ENCODE measurements at regions not wholly inside any gene's neighbourhood (a gene's known extent, or its start where the extent isn't known, plus 50 kb on each side); places are given as distances from the start of the nearest gene placed in this dataset.

DNA sequence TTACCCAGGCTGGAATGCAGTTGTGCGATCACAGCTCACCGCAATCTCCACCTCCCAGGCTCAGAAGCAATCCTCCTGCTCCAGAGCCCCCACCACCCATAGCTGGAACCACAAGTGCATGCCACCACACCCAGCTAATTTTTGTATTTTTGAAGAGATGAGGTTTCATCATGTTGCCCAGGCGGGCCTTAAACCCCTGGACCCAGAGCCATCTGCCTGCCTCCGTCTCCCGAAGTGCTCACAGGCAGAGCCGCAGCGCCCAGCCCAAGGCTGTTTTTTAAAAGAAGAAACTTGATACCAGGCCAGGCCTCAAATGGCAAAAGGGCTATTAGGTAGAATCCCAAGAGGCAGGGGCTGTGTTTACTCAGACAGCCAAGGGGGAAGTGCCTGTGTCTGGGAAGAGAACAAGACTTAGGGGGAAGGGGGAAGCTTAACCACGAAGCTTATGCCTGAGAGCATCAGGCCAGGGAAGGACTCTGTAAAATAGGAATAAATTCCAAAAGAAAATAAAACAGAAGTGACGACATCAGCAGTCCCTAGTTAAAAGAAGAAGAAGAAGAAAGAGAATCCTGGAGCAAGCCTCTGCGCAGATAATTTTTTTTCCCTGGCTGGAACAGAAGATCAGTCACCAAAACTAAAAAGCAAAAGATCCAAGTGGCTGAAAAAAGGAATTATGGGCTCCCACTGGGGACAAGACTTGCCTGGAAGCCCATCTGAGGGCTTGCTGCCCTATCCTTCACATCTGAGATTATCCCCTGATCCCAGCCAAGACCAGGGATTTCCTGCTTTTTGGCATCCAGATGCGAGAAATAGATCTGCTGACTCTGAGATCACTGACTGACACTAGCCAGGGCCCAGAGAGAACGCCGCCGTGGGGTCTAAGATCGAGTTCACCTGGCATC, 170.5 kb downstream of the NDUFA12 start:
- H3K9me3 ChIP-seq (ENCODE audit: control insufficient read depth in 1 of 2, insufficient read depth in 1 of 2, low read depth in 1 of 2, low read length in 2 of 2), result no peaks in the 10 kb centered on the region
- no peak for ATAC-seq
- POLR2A ChIA-PET, result no interaction called here

More for the DNA sequence above, 170.5 kb downstream of the NDUFA12 start:
- no peak overlapping the region for H2AFZ ChIP-seq (ENCODE audit: low read depth, low read length, poor library complexity, severe bottlenecking)
- H3K27me3 ChIP-seq (ENCODE audit: insufficient read depth, low read length), result no peaks in the 10 kb centered on the region
- intact Hi-C loops (cut with micrococcal nuclease), result no loop called here
- H3K36me3 ChIP-seq (ENCODE audit: control insufficient read depth in 1 of 2, insufficient read depth in 2 of 2, low read length in 2 of 2), result no peaks in the 10 kb centered on the region
- CTCF ChIA-PET, result no interaction called here
- H3K79me2 ChIP-seq (ENCODE audit: insufficient read depth, low read length), result no peaks in the 10 kb centered on the region
- no peak overlapping the region for H3K4me2 ChIP-seq (ENCODE audit: low read length)
- H3K9ac ChIP-seq (ENCODE audit: low read length), result no peak overlapping the region
- no peak overlapping the region for H3K4me3 ChIP-seq (replicated peaks in 1 of 2; ENCODE audit: low read depth in 1 of 2, low read length in 2 of 2)
- H3K9me2 ChIP-seq (ENCODE audit: insufficient read depth), result no peaks in the 10 kb centered on the region
- H3K4me1 ChIP-seq (ENCODE audit: control insufficient read depth in 1 of 2, insufficient read depth in 2 of 2, low read length in 2 of 2), result peaks cover 2 to 8% of the 10 kb centered on the region in 2 experiments; a peak in 2 of 4 replicates
- RAD21 ChIA-PET (ENCODE audit: low non-redundant PET in 1 of 2, low total read pairs in 2 of 2, uncharacterized antibody in 2 of 2, unreplicated experiment in 2 of 2), result no interaction called here
- no peak overlapping the region for H3K27ac ChIP-seq (ENCODE audit: low read depth, low read length)
- BruUV-seq (replicated peaks), result no TSS peak
- TF ChIP-seq JUND (IDR thresholded peaks at IDR 0.05) (no peak), ELF1 (IDR thresholded peaks at IDR 0.05; ENCODE audit: borderline replicate concordance, low read depth) (no peak), SP1 (IDR thresholded peaks at IDR 0.05; ENCODE audit: low read depth) (no peak), CBX3 (IDR thresholded peaks at IDR 0.05; ENCODE audit: low read depth) (no peak), SRF (IDR thresholded peaks at IDR 0.05; ENCODE audit: low read depth) (no peak), RAD21 (IDR thresholded peaks at IDR 0.05; ENCODE audit: low read depth) (no peak), EGR1 (IDR thresholded peaks at IDR 0.05; ENCODE audit: low read depth) (no peak), POLR2AphosphoS5 (IDR thresholded peaks at IDR 0.05; ENCODE audit: low read depth, low read length) (no peak), YY1 (IDR thresholded peaks at IDR 0.05; ENCODE audit: extremely low read depth, insufficient replicate concordance, low read depth, low read length) (no peak), ZFX (IDR thresholded peaks at IDR 0.05) (no peak), ZNF274 (IDR thresholded peaks at IDR 0.05; ENCODE audit: low read depth, low read length) (no peak), CEBPB (IDR thresholded peaks at IDR 0.05; ENCODE audit: low read depth) (no peak), EZH2phosphoT487 (IDR thresholded peaks at IDR 0.05; ENCODE audit: borderline replicate concordance) (no peak), EZH2 (IDR thresholded peaks at IDR 0.05) (no peak)
- TF ChIP-seq, protein P1, sequence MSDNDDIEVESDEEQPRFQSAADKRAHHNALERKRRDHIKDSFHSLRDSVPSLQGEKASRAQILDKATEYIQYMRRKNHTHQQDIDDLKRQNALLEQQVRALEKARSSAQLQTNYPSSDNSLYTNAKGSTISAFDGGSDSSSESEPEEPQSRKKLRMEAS (IDR thresholded peaks at IDR 0.05), result no peak
- TF ChIP-seq, protein P2, sequence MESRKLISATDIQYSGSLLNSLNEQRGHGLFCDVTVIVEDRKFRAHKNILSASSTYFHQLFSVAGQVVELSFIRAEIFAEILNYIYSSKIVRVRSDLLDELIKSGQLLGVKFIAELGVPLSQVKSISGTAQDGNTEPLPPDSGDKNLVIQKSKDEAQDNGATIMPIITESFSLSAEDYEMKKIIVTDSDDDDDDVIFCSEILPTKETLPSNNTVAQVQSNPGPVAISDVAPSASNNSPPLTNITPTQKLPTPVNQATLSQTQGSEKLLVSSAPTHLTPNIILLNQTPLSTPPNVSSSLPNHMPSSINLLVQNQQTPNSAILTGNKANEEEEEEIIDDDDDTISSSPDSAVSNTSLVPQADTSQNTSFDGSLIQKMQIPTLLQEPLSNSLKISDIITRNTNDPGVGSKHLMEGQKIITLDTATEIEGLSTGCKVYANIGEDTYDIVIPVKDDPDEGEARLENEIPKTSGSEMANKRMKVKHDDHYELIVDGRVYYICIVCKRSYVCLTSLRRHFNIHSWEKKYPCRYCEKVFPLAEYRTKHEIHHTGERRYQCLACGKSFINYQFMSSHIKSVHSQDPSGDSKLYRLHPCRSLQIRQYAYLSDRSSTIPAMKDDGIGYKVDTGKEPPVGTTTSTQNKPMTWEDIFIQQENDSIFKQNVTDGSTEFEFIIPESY (IDR thresholded peaks at IDR 0.05; ENCODE audit: extremely low read depth, insufficient replicate concordance, low read length), result no peak
- H4K20me1 ChIP-seq (ENCODE audit: insufficient read depth), result no peaks in the 10 kb centered on the region
- DNase-seq (ENCODE audit: low read depth, low spot score), result no peak

All from HCT116 (cell line).